Smooth muscle cell (in vitro differentiated cells): ENCODE measurements at regions not wholly inside any gene's neighbourhood (a gene's known extent, or its start where the extent isn't known, plus 50 kb on each side); places are given as distances from the start of the nearest gene placed in this dataset.

ENCODE experiments used
- DNase-seq: peaks from one replicate; lab custom pipeline; 2025; ENCODE audit not compliant: unreplicated experiment; lab: John Stamatoyannopoulos, UW
- H2AFZ ChIP-seq: fragments of 200-600 bp; sonication (generic); 2 replicates; pipeline ENCODE4 v1.6.0; 2016; ENCODE audit warnings: antibody characterized with exemption, low read depth, mild to moderate bottlenecking
- H3F3A ChIP-seq: fragments of 200-600 bp; sonication (generic); 2 replicates; pipeline ENCODE4 v1.6.0; 2017; ENCODE audit warnings: antibody characterized with exemption, low read depth
- H3K27ac ChIP-seq: fragments of 200-600 bp; sonication (generic); 2 replicates; pipeline ENCODE4 v1.5.1; 2016; ENCODE audit warnings: low read depth, mild to moderate bottlenecking
- H3K27me3 ChIP-seq: fragments of 200-600 bp; sonication (generic); 2 replicates; pipeline ENCODE4 v1.6.1; 2016; ENCODE audit warnings: low read depth, mild to moderate bottlenecking
- H3K36me3 ChIP-seq: fragments of 200-600 bp; sonication (generic); 2 replicates; pipeline ENCODE4 v1.5.1; 2016; ENCODE audit warnings: low read depth
- H3K4me1 ChIP-seq: fragments of 200-600 bp; sonication (generic); 2 replicates; pipeline ENCODE4 v1.5.1; 2016; ENCODE audit warnings: low read depth
- H3K4me2 ChIP-seq: fragments of 200-600 bp; sonication (generic); 2 replicates; pipeline ENCODE4 v1.6.0; 2016; ENCODE audit warnings: mild to moderate bottlenecking
- H3K4me3 ChIP-seq: fragments of 200-600 bp; sonication (generic); 2 replicates; pipeline ENCODE4 v1.5.1; 2016; ENCODE audit warnings: mild to moderate bottlenecking
- H3K79me2 ChIP-seq: fragments of 200-600 bp; sonication (generic); 2 replicates; pipeline ENCODE4 v1.6.0; 2016; ENCODE audit warnings: low read depth, mild to moderate bottlenecking
- H3K9ac ChIP-seq: fragments of 200-600 bp; sonication (generic); 2 replicates; pipeline ENCODE4 v1.6.0; 2016; ENCODE audit warnings: low read depth
- H3K9me3 ChIP-seq: fragments of 200-600 bp; sonication (generic); replicated peaks from 2 replicates; pipeline ENCODE4 v1.5.1; 2016; ENCODE audit warnings: low read depth
- H4K20me1 ChIP-seq: fragments of 200-600 bp; sonication (generic); 2 replicates; pipeline ENCODE4 v1.6.0; 2016; ENCODE audit warnings: low read depth
- WGBS: methylation state at CpG from one replicate; pipeline ENCODE4 v1.1.7; 2016; ENCODE audit warnings: low lambda C conversion rate; 5-methylcytosine and 5-hydroxymethylcytosine counted together
- TF ChIP-seq, protein P1 (sequence below): fragments of 200-600 bp; sonication (generic); IDR thresholded peaks from 2 replicates; pipeline ENCODE4 v1.5.1; 2017; ENCODE audit warnings: borderline replicate concordance, mild to moderate bottlenecking, antibody characterized with exemption; ENCODE audit not compliant: insufficient read depth, poor library complexity, severe bottlenecking

DNA sequence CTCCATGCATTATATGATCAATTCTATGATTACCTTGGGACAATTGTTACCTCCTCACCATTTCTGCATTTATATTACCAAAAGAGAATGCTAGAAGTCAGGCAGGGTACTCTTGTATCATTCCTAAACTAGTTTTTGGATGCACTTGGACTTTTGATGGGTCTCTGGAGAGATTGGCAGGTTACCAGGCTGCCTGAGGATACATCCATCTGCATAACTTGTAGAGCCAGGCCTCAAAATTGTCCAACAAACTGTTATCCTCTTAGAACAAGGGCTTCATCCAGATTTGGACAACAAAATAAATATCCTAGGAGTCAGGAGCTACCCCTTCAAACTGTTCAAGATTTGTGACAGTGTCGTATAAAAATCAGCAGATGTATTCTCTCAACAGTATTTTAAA lies 326.1 kb downstream of the IL15 start:
- Histone ChIP-seq H3K9me3 (no peaks in the 10 kb centered on the region), H3K4me1 (no peaks in the 10 kb centered on the region), H4K20me1 (no peaks in the 10 kb centered on the region), H3K36me3 (no peaks in the 10 kb centered on the region), H3K4me2 (no peak overlapping the region), H2AFZ (no peak overlapping the region), H3K79me2 (no peaks in the 10 kb centered on the region), H3K27me3 (no peaks in the 10 kb centered on the region), H3K9ac (no peak overlapping the region), H3K27ac (no peak overlapping the region), H3K4me3 (no peak overlapping the region), H3F3A (no peaks in the 10 kb centered on the region)
- no peak for DNase-seq
- 85% methylated on average over 1 of the region's 1 CpG for WGBS
- TF ChIP-seq, protein P1, sequence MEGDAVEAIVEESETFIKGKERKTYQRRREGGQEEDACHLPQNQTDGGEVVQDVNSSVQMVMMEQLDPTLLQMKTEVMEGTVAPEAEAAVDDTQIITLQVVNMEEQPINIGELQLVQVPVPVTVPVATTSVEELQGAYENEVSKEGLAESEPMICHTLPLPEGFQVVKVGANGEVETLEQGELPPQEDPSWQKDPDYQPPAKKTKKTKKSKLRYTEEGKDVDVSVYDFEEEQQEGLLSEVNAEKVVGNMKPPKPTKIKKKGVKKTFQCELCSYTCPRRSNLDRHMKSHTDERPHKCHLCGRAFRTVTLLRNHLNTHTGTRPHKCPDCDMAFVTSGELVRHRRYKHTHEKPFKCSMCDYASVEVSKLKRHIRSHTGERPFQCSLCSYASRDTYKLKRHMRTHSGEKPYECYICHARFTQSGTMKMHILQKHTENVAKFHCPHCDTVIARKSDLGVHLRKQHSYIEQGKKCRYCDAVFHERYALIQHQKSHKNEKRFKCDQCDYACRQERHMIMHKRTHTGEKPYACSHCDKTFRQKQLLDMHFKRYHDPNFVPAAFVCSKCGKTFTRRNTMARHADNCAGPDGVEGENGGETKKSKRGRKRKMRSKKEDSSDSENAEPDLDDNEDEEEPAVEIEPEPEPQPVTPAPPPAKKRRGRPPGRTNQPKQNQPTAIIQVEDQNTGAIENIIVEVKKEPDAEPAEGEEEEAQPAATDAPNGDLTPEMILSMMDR = no peak

- WGBS = 86% methylated on average over 3 of the region's 3 CpGs
- Histone ChIP-seq H3K79me2 (no peaks in the 10 kb centered on the region), H3K4me1 (no peaks in the 10 kb centered on the region), H3F3A (no peaks in the 10 kb centered on the region), H3K27me3 (no peaks in the 10 kb centered on the region), H3K9ac (no peak overlapping the region), H4K20me1 (no peaks in the 10 kb centered on the region), H3K27ac (no peak overlapping the region), H3K4me3 (no peak overlapping the region), H3K9me3 (no peaks in the 10 kb centered on the region), H2AFZ (no peak overlapping the region), H3K36me3 (no peaks in the 10 kb centered on the region), H3K4me2 (no peak overlapping the region)
- no peak for DNase-seq
- TF ChIP-seq, protein P1 = no peak
Observed at GRCh38 chr4:141971869-141972268, 335.5 kb downstream of the IL15 start.

GRCh38 chr4:141972950-141973349 lies 336.6 kb downstream of the IL15 start:
- 41% methylated on average over 1 of the region's 1 CpG for WGBS
- DNase-seq = no peak
- H2AFZ ChIP-seq = no peak overlapping the region
- no peaks in the 10 kb centered on the region for H3K4me1 ChIP-seq
- TF ChIP-seq, protein P1 = no peak
- no peaks in the 10 kb centered on the region for H3K36me3 ChIP-seq
- H3K4me2 ChIP-seq = no peak overlapping the region
- H3K9ac ChIP-seq = no peak overlapping the region
- H3K9me3 ChIP-seq = no peaks in the 10 kb centered on the region
- no peaks in the 10 kb centered on the region for H4K20me1 ChIP-seq
- H3F3A ChIP-seq = no peaks in the 10 kb centered on the region
- no peaks in the 10 kb centered on the region for H3K79me2 ChIP-seq
- H3K4me3 ChIP-seq = no peak overlapping the region
- no peaks in the 10 kb centered on the region for H3K27me3 ChIP-seq
- H3K27ac ChIP-seq = no peak overlapping the region
